Upper lobe of right lung (tissue), 1 donor: ENCODE measurements at regions not wholly inside any gene's neighbourhood (a gene's known extent, or its start where the extent isn't known, plus 50 kb on each side); places are given as distances from the start of the nearest gene placed in this dataset.

ENCODE experiments used
- ATAC-seq: fragments of 200-7000 bp; cut with Tn5 transposase; one replicate; pipeline ENCODE4 v1.9.1; 2020; ENCODE audit warnings: mild to moderate bottlenecking, moderate library complexity
- DNase-seq: peaks from one replicate; pipeline ENCODE4 v3.0.0-alpha.2; 2020
- H3K27ac ChIP-seq: fragments of 200-600 bp; one replicate; pipeline ENCODE4 v1.8.0; 2022
- H3K27me3 ChIP-seq: fragments of 200-600 bp; one replicate; pipeline ENCODE4 v1.8.0; 2022; ENCODE audit warnings: mild to moderate bottlenecking
- H3K36me3 ChIP-seq: fragments of 200-600 bp; one replicate; pipeline ENCODE4 v1.8.0; 2022
- H3K4me1 ChIP-seq: fragments of 200-600 bp; one replicate; pipeline ENCODE4 v1.8.0; 2022
- H3K4me3 ChIP-seq: fragments of 200-600 bp; one replicate; pipeline ENCODE4 v1.8.0; 2022; ENCODE audit warnings: mild to moderate bottlenecking
- H3K9me3 ChIP-seq: fragments of 200-600 bp; one replicate; pipeline ENCODE4 v1.8.0; 2022
- intact Hi-C: fragments of 100-400 bp; cut with DNase I; formaldehyde crosslinking; loops from one replicate; pipeline ENCODE4 v1.11.0; 2022
- TF ChIP-seq, protein P1 (sequence below): fragments of 200-600 bp; IDR thresholded peaks from one replicate; pipeline ENCODE4 v1.8.0; 2022; ENCODE audit warnings: antibody characterized with exemption
- donor health status: DM: no; HTN: yes; CAD: no; lungs with severe emphysema.

DNA sequence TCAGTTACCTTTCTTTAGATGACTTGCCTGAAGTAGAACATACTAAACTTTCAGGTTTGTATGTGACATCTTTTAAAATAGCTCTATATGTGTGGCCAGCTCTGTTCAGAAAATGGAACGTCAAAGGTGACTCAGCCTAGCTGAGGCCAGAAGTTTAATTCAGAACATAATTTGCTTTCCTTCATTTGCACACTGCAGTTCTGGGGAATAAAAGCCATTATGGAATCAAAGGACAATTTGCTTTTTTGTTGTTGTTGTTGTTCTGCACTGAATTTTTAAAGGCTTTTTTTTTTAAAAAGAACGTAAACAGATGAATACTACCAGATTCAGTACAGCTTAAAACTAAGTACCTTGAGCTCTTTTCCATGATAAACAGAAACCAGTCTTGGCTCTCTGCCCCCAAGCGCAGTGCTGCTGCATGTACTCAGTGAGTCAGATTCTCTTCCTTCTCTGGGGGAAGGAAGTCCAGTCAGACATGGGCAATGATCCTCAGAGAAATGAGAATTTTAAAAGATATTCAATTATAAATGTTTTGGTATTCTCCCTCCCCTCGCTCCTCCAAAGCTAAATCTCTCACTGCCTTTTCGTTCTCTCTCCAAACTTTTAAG is 644.2 kb downstream of the NOVA1 start:
- intact Hi-C loops = no loop called here
- Histone ChIP-seq H3K27me3 (no peaks in the 10 kb centered on the region), H3K4me3 (no peak overlapping the region), H3K4me1 (no peaks in the 10 kb centered on the region), H3K36me3 (no peaks in the 10 kb centered on the region), H3K9me3 (no peaks in the 10 kb centered on the region), H3K27ac (no peak overlapping the region)
- ATAC-seq (no peak), DNase-seq (no peak)
- TF ChIP-seq, protein P1, sequence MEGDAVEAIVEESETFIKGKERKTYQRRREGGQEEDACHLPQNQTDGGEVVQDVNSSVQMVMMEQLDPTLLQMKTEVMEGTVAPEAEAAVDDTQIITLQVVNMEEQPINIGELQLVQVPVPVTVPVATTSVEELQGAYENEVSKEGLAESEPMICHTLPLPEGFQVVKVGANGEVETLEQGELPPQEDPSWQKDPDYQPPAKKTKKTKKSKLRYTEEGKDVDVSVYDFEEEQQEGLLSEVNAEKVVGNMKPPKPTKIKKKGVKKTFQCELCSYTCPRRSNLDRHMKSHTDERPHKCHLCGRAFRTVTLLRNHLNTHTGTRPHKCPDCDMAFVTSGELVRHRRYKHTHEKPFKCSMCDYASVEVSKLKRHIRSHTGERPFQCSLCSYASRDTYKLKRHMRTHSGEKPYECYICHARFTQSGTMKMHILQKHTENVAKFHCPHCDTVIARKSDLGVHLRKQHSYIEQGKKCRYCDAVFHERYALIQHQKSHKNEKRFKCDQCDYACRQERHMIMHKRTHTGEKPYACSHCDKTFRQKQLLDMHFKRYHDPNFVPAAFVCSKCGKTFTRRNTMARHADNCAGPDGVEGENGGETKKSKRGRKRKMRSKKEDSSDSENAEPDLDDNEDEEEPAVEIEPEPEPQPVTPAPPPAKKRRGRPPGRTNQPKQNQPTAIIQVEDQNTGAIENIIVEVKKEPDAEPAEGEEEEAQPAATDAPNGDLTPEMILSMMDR = no peak

DNA sequence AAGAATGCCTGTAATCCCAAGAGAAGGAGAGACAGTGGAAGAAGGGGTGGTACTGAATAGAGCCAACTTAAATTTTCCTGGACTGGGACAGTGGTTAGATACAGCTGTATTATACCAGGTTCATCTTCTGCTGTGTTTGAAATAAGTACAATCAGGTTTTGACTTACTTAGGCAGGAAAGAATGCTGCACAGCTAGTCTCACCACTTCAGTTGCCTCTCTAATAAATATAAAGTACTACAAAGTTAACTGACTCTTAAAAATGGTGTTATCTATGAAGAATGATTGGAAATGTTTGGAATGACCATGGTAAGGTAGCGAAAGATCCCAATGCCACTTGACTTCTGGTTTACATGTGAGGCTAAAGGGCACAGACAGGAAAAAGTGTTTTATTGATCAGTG is 652.1 kb downstream of the NOVA1 start:
- H3K27ac ChIP-seq = no peak overlapping the region
- intact Hi-C loops = no loop called here

DNA sequence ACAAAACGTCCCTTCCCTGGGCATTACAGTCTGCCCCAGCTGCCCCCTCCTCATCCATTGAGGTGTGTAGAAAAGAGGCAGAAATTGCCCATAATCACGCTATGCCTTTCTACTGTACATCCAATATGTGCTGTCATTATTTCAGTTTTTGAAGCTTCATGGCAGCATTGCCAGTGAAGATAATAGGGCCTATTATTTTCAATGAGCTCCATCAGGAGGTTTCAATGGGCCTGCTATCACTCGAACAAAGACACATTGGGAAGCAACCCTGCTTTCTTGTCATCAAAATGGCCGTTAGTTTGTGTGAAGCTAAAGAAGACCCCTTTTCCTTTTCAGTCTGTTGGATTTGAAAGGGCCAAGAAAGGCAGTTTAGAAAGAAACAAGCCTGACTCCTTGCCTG is 653.8 kb downstream of the NOVA1 start:
- H3K27ac ChIP-seq = no peak overlapping the region
- H3K4me1 ChIP-seq = no peaks in the 10 kb centered on the region
- intact Hi-C loops = no loop called here
- ATAC-seq = no peak
- no peaks in the 10 kb centered on the region for H3K9me3 ChIP-seq
- no peak overlapping the region for H3K4me3 ChIP-seq
- DNase-seq = no peak
- H3K36me3 ChIP-seq = no peaks in the 10 kb centered on the region
- no peaks in the 10 kb centered on the region for H3K27me3 ChIP-seq
- TF ChIP-seq, protein P1 = no peak

More for the DNA sequence above, 652.1 kb downstream of the NOVA1 start:
- no peak for DNase-seq
- TF ChIP-seq, protein P1 = no peak
- no peaks in the 10 kb centered on the region for H3K4me1 ChIP-seq
- H3K27me3 ChIP-seq = no peaks in the 10 kb centered on the region
- no peak for ATAC-seq
- H3K4me3 ChIP-seq = no peak overlapping the region
- H3K36me3 ChIP-seq = no peaks in the 10 kb centered on the region
- no peaks in the 10 kb centered on the region for H3K9me3 ChIP-seq

DNA sequence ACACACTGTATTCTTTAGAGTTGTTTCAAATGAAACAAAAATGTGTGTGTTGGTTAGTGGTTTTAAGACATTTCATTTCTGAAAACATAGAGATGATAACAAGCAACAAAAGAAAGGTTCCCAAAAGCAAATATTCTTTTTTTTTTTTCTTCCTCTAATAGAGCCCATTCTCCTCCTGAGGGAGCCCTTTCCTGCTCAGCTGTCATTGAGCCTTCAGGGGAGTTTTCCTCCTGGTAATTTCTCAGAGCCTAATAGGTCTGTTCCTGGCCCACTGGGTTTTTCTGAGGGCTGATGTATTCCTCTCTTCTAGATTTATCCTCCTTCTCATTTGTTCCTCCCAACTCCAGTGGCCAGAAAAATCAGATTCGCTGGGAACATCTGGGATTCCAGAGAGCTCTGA is 654.5 kb downstream of the NOVA1 start:
- no peak for DNase-seq
- TF ChIP-seq, protein P1 = no peak
- Histone ChIP-seq H3K4me1 (no peaks in the 10 kb centered on the region), H3K9me3 (no peaks in the 10 kb centered on the region), H3K4me3 (no peak overlapping the region), H3K27me3 (no peaks in the 10 kb centered on the region), H3K36me3 (no peaks in the 10 kb centered on the region), H3K27ac (no peak overlapping the region)
- intact Hi-C loops = no loop called here
- no peak for ATAC-seq

DNA sequence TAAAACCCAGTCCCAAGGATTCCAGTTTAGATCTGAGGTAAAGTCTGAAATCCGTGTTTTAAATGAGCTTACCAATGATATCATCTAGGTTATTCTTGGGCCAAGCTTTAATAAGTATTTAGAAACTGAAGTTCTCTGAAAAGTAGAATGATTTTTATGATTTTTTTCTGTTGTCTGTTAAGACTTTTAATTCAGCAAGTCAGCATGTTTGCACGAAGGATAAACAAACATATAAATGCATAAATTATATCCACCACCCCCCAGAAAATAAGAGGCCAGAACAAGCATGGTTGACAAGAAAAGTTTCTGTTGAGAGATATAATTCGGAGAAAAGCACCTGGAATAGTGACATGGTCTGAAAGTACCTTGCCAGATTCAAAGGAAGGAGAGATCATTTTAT is 655.7 kb downstream of the NOVA1 start:
- intact Hi-C loops = no loop called here
- no peaks in the 10 kb centered on the region for H3K4me1 ChIP-seq
- H3K27me3 ChIP-seq = no peaks in the 10 kb centered on the region
- TF ChIP-seq, protein P1 = no peak
- ATAC-seq (no peak), DNase-seq (no peak)
- H3K9me3 ChIP-seq = no peaks in the 10 kb centered on the region
- no peak overlapping the region for H3K4me3 ChIP-seq
- H3K27ac ChIP-seq = no peak overlapping the region
- H3K36me3 ChIP-seq = no peaks in the 10 kb centered on the region

DNA sequence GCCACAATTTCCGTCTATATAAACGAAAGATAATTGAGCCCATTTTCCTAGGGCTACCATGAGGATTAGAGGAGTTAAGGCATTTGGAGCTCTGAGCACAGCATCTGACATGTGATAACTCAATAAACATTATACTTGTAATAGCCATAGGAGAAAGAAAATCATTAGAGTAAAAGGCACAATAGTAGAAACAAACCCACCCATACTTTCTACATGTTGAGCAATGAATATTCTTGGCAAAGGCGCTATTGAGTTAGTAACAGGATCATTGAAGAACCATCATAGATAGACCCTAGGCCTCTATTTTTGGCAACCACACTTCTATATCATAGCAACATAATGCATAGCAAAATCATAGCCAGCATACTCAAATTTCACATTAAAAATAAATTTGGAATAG is 664.1 kb downstream of the NOVA1 start:
- Histone ChIP-seq H3K27me3 (no peaks in the 10 kb centered on the region), H3K27ac (no peak overlapping the region), H3K36me3 (no peaks in the 10 kb centered on the region), H3K9me3 (no peaks in the 10 kb centered on the region), H3K4me1 (no peaks in the 10 kb centered on the region), H3K4me3 (no peak overlapping the region)
- ATAC-seq (no peak), DNase-seq (no peak)
- TF ChIP-seq, protein P1 = no peak
- intact Hi-C loops = no loop called here
